Gastrocnemius medialis (tissue), 4 donors: ENCODE measurements at regions not wholly inside any gene's neighbourhood (a gene's known extent, or its start where the extent isn't known, plus 50 kb on each side); places are given as distances from the start of the nearest gene placed in this dataset.

Experiments used
- ATAC-seq, 2 donors: fragments of 150-250 bp; one replicate each; pipeline ENCODE4 v1.9.1; 2016
- DNase-seq, 2 donors: peaks; one replicate each; pipeline ENCODE4 v3.0.0-alpha.2; 2019
- H3K27ac ChIP-seq, 4 donors: fragments of 200-600 bp; sonication (generic); 1 replicate in 1 of 4; 2 replicates in 3 of 4; pipeline ENCODE4 v1.5.1; 2016 to 2018; ENCODE audit warnings: mild to moderate bottlenecking in 2 of 4, moderate library complexity in 1 of 4
- H3K27me3 ChIP-seq, 3 donors: fragments of 200-600 bp; sonication (generic) in 2 of 3; 1 replicate in 1 of 3; 2 replicates in 2 of 3; pipeline versions ENCODE4 v1.5.1 to v1.6.0; 2016 to 2019; ENCODE audit warnings: mild to moderate bottlenecking in 1 of 3, moderate library complexity in 1 of 3
- H3K36me3 ChIP-seq, 2 donors: fragments of 200-600 bp; sonication (generic) in 1 of 2; one replicate each; pipeline ENCODE4 v1.5.1; 2017 to 2018
- H3K4me1 ChIP-seq, 2 donors: fragments of 200-600 bp; sonication (generic) in 1 of 2; one replicate each; pipeline ENCODE4 v1.5.1; 2016 to 2017; ENCODE audit warnings: mild to moderate bottlenecking in 2 of 2
- H3K4me3 ChIP-seq, 4 donors: fragments of 200-600 bp; sonication (generic) in 3 of 4; 1 replicate in 1 of 4; 2 replicates in 3 of 4; pipeline ENCODE4 v1.5.1; 2016 to 2019; ENCODE audit warnings: mild to moderate bottlenecking in 2 of 4
- H3K9me3 ChIP-seq, 3 donors: fragments of 200-600 bp; sonication (generic) in 2 of 3; 1 replicate in 1 of 3; 2 replicates in 2 of 3; pipeline ENCODE4 v1.5.1; 2016 to 2019
- POLR2A ChIP-seq, 2 donors: fragments of 450-650 bp; IDR thresholded peaks; one replicate each; pipeline ENCODE4 v1.6.1; 2017; ENCODE audit warnings: antibody characterized with exemption in 2 of 2, mild to moderate bottlenecking in 2 of 2, moderate library complexity in 2 of 2
- in situ Hi-C, 4 donors: fragments of 200-750 bp; cut with MboI; loops; one replicate each; pipeline versions ENCODE4 v1.15.0 to v1.8.0; 2017; ENCODE audit warnings: low sequenced_read_pairs in 4 of 4
- intact Hi-C: fragments of 100-400 bp; cut with DNase I; formaldehyde crosslinking; loops from one replicate; pipeline ENCODE4 v1.15.1; 2023; ENCODE audit warnings: low total_unique reads
- TF ChIP-seq, protein P1 (sequence below), 5 experiments: fragments of 450-650 bp in 3 of 5; fragments of 200-600 bp in 2 of 5; sonication (generic) in 2 of 5; IDR thresholded peaks in 4 of 5; conservative IDR thresholded peaks in 1 of 5; 1 replicate in 4 of 5; 2 replicates in 1 of 5; pipeline ENCODE4 v1.5.1; 2016 to 2019; ENCODE audit warnings: antibody characterized with exemption in 5 of 5, mild to moderate bottlenecking in 3 of 5, moderate library complexity in 3 of 5

GRCh38 chr22:49334449-49334789, 493.3 kb downstream of the BRD1 start:
- in situ Hi-C loops (no loop called here), intact Hi-C loops (no loop called here)
- DNase-seq: no peak
- H3K4me1 ChIP-seq: no peaks in the 10 kb centered on the region
- H3K36me3 ChIP-seq: no peaks in the 10 kb centered on the region
- no peak overlapping the region for H3K4me3 ChIP-seq
- no peak for ATAC-seq
- H3K9me3 ChIP-seq: no peaks in the 10 kb centered on the region
- H3K27me3 ChIP-seq: no peaks in the 10 kb centered on the region
- no peak for TF ChIP-seq POLR2A (IDR thresholded peaks at IDR 0.05)
- TF ChIP-seq, protein P1, sequence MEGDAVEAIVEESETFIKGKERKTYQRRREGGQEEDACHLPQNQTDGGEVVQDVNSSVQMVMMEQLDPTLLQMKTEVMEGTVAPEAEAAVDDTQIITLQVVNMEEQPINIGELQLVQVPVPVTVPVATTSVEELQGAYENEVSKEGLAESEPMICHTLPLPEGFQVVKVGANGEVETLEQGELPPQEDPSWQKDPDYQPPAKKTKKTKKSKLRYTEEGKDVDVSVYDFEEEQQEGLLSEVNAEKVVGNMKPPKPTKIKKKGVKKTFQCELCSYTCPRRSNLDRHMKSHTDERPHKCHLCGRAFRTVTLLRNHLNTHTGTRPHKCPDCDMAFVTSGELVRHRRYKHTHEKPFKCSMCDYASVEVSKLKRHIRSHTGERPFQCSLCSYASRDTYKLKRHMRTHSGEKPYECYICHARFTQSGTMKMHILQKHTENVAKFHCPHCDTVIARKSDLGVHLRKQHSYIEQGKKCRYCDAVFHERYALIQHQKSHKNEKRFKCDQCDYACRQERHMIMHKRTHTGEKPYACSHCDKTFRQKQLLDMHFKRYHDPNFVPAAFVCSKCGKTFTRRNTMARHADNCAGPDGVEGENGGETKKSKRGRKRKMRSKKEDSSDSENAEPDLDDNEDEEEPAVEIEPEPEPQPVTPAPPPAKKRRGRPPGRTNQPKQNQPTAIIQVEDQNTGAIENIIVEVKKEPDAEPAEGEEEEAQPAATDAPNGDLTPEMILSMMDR (IDR thresholded peaks at IDR 0.05 in 4 of 5, conservative IDR thresholded peaks at IDR 0.05 in 1 of 5): no peak
- no peak overlapping the region for H3K27ac ChIP-seq

DNA sequence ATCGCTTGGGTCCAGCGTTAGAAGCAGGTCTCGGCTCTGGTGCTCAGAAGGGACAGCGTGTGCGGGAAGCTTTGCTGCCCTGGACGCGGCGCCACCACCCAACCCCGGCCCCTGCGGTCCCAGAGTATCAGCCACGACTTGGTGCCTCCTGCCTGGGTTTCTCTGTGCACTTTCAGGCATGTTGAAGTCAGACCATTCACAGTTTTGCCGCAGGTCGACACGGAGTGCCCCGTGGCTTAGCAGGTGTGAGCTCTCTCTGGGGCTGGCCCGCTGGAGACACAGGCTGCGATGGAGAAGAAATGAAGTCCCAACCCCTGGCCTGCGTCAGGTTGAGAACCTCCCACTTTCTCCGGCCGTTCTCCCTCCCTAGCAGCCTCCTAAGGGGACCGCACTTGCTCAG, 494.5 kb downstream of the BRD1 start:
- no peaks in the 10 kb centered on the region for H3K36me3 ChIP-seq
- intact Hi-C loops: no loop called here
- DNase-seq (no peak), ATAC-seq (no peak)
- H3K4me1 ChIP-seq: no peaks in the 10 kb centered on the region
- in situ Hi-C loops: no loop called here
- TF ChIP-seq, protein P1 (IDR thresholded peaks at IDR 0.05 in 4 of 5, conservative IDR thresholded peaks at IDR 0.05 in 1 of 5): no peak
- no peak for TF ChIP-seq POLR2A (IDR thresholded peaks at IDR 0.05)
- H3K4me3 ChIP-seq: no peak overlapping the region
- H3K27ac ChIP-seq: no peak overlapping the region
- H3K27me3 ChIP-seq: no peaks in the 10 kb centered on the region
- H3K9me3 ChIP-seq: no peaks in the 10 kb centered on the region

GRCh38 chr22:49332691-49333090, 495.0 kb downstream of the BRD1 start:
- H3K9me3 ChIP-seq: no peaks in the 10 kb centered on the region
- in situ Hi-C loops: no loop called here
- no peaks in the 10 kb centered on the region for H3K27me3 ChIP-seq
- no peak overlapping the region for H3K4me3 ChIP-seq
- ATAC-seq (no peak), DNase-seq (no peak)
- H3K27ac ChIP-seq: no peak overlapping the region
- TF ChIP-seq, protein P1 (IDR thresholded peaks at IDR 0.05 in 4 of 5, conservative IDR thresholded peaks at IDR 0.05 in 1 of 5): no peak
- no peak for TF ChIP-seq POLR2A (IDR thresholded peaks at IDR 0.05)
- no peaks in the 10 kb centered on the region for H3K36me3 ChIP-seq
- intact Hi-C loops: no loop called here
- H3K4me1 ChIP-seq: no peaks in the 10 kb centered on the region

GRCh38 chr22:49331878-49332277, 495.8 kb downstream of the BRD1 start:
- Histone ChIP-seq H3K4me1 (no peaks in the 10 kb centered on the region), H3K4me3 (no peak overlapping the region), H3K9me3 (no peaks in the 10 kb centered on the region), H3K27ac (no peak overlapping the region), H3K36me3 (no peaks in the 10 kb centered on the region), H3K27me3 (no peaks in the 10 kb centered on the region)
- intact Hi-C loops (no loop called here), in situ Hi-C loops (no loop called here)
- TF ChIP-seq, protein P1 (IDR thresholded peaks at IDR 0.05 in 4 of 5, conservative IDR thresholded peaks at IDR 0.05 in 1 of 5): no peak
- no peak for TF ChIP-seq POLR2A (IDR thresholded peaks at IDR 0.05)
- ATAC-seq: no peak
- no peak for DNase-seq

DNA sequence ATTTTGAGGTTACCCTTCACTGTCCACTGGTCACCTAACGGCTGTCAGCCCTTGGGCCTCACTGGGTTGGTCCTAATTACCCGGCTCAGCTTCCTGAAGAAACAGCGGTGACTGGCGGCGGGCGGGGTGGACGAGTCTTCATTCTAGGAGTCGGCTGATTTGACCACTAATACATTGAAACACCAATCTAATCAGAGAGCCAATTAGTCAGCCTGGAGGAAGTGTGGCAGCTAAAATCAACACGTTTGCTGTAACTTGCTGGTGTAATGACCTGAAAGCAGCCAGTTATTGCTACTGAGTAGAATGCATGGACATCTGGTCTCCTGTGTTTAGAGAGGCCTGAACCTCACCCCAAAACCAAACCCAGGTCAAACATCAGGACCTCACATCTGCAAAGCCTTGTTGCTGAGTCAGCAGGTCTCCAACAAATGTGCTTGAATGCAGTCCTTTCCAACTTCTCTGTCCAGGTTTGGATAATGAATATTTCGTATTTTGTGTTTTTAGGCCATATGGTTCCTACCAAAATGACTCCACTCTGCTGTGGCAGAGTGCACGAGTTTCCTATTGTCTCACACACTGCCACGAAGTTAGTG, 496.4 kb downstream of the BRD1 start:
- no peaks in the 10 kb centered on the region for H3K9me3 ChIP-seq
- H3K27me3 ChIP-seq: no peaks in the 10 kb centered on the region
- no peak for TF ChIP-seq POLR2A (IDR thresholded peaks at IDR 0.05)
- TF ChIP-seq, protein P1 (IDR thresholded peaks at IDR 0.05 in 4 of 5, conservative IDR thresholded peaks at IDR 0.05 in 1 of 5): no peak
- no peaks in the 10 kb centered on the region for H3K36me3 ChIP-seq
- no peak overlapping the region for H3K27ac ChIP-seq
- intact Hi-C loops (no loop called here), in situ Hi-C loops (no loop called here)
- DNase-seq: no peak
- H3K4me3 ChIP-seq: no peak overlapping the region
- no peak for ATAC-seq
- H3K4me1 ChIP-seq: no peaks in the 10 kb centered on the region
